Aorta (tissue), 5 donors: ENCODE measurements at regions not wholly inside any gene's neighbourhood (a gene's known extent, or its start where the extent isn't known, plus 50 kb on each side); places are given as distances from the start of the nearest gene placed in this dataset.

Experiments
- ATAC-seq: fragments of 200-7000 bp; cut with Tn5 transposase; one replicate; pipeline ENCODE4 v1.9.1; 2022; ENCODE audit warnings: moderate library complexity; ENCODE audit not compliant: low FRiP score
- DNase-seq, 2 donors: peaks; one replicate each; pipeline ENCODE4 v3.0.0-alpha.2; 2020
- H3K27ac ChIP-seq, 2 donors: one replicate each; pipeline ENCODE4 v1.5.1; 2013; ENCODE audit warnings: low read length in 2 of 2, mild to moderate bottlenecking in 2 of 2, moderate library complexity in 2 of 2, control low read depth in 1 of 2, inconsistent platforms in 1 of 2, low read depth in 1 of 2
- H3K27me3 ChIP-seq, 2 donors: one replicate each; pipeline ENCODE4 v1.6.1; 2013; ENCODE audit warnings: control low read depth in 1 of 2, low read length in 1 of 2, mild to moderate bottlenecking in 1 of 2, moderate library complexity in 1 of 2; ENCODE audit not compliant: insufficient read depth in 2 of 2, control insufficient read depth in 1 of 2
- H3K36me3 ChIP-seq, 2 donors: one replicate each; pipeline ENCODE4 v1.6.1; 2013; ENCODE audit warnings: control low read depth in 1 of 2, low read length in 1 of 2, mild to moderate bottlenecking in 1 of 2; ENCODE audit not compliant: insufficient read depth in 2 of 2, control insufficient read depth in 1 of 2
- H3K4me1 ChIP-seq, 2 donors: one replicate each; pipeline ENCODE4 v1.6.1; 2013; ENCODE audit warnings: low read length in 2 of 2, control low read depth in 1 of 2, mild to moderate bottlenecking in 1 of 2, moderate library complexity in 1 of 2; ENCODE audit not compliant: insufficient read depth in 2 of 2, control insufficient read depth in 1 of 2
- H3K4me3 ChIP-seq, 2 donors: one replicate each; pipeline ENCODE4 v1.5.1; 2013; ENCODE audit warnings: low read length in 2 of 2, control low read depth in 1 of 2, mild to moderate bottlenecking in 1 of 2
- H3K9me3 ChIP-seq: one replicate; pipeline ENCODE4 v1.6.1; 2013; ENCODE audit warnings: mild to moderate bottlenecking, low read length; ENCODE audit not compliant: control insufficient read depth
- WGBS, 2 donors: extraction: QIAGEN DNeasy Blood & Tissue Kit; methylation state at CpG; one replicate each; pipeline ENCODE4 v1.1.7; 2013; 5-methylcytosine and 5-hydroxymethylcytosine counted together
- intact Hi-C, 2 donors: fragments of 100-400 bp; cut with DNase I; formaldehyde crosslinking; loops; one replicate each; pipeline versions ENCODE4 v1.14.2 to v1.15.0; 2022
- donor health status: healthy with polysubstance abuse.
- donor health status: Bipolar disorder and iron deficiency.
- donor health status: DM: no; HTN: no; CAD: no.
- donor health status: DM: no; HTN: no; CAD: no.
- donor health status: DM: yes; HTN: yes; CAD: no.

DNA sequence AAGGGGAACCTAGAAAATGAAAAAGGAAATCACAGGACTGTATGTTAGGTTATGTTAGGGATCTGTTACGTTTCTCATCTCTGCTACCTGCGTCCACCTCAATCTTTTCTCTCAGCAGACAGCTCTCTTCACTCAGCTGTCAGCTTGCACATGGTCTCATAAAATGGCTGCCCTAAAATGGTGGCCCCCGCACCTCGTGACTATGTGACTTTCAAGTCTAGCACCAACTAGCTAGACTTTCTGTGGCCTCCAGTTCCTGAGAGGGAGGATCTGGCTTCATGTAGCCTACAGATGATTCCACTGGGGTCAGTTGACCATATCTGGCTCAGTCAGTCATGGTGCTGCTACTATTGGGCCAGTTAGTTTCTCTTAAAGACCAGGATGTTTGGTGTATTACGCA is 147.2 kb upstream of the SLC1A4 start:
- peaks cover 0 to 7% of the 10 kb centered on the region in 2 donors for H3K4me1 ChIP-seq
- H3K4me3 ChIP-seq: no peak overlapping the region
- no peaks in the 10 kb centered on the region for H3K27me3 ChIP-seq
- no peaks in the 10 kb centered on the region for H3K9me3 ChIP-seq
- intact Hi-C loops: no loop called here
- no peak overlapping the region for H3K27ac ChIP-seq
- H3K36me3 ChIP-seq: no peaks in the 10 kb centered on the region
- ATAC-seq (no peak), DNase-seq (no peak)
- 96% methylated on average over 5 of the region's 5 CpGs for WGBS, 2 donors

DNA sequence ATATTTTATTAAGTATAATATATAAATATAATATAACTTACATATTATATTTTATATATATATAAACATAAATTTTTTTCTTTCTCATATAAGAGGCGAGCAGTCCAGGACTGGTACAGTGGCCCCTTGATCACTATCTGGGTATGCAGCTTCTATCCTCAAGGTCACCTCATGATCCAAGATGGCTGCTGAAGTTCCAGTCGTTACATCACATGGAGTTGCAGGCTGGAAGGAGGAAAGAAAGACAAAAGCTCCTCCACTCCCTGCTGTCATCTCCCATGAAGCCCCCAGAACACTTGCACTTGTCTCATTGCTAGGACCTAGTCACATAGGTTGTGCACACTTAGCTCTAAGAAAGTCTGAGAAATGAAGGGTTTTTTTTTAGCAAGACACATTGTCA is 145.1 kb upstream of the SLC1A4 start:
- H3K4me1 ChIP-seq: no peaks in the 10 kb centered on the region
- H3K27ac ChIP-seq: no peak overlapping the region
- intact Hi-C loops: no loop called here
- no peaks in the 10 kb centered on the region for H3K36me3 ChIP-seq
- ATAC-seq (no peak), DNase-seq (no peak)
- H3K4me3 ChIP-seq: no peak overlapping the region
- H3K9me3 ChIP-seq: no peaks in the 10 kb centered on the region
- no peaks in the 10 kb centered on the region for H3K27me3 ChIP-seq
- 92 to 95% methylated on average over 2 of the region's 2 CpGs for WGBS, 2 donors

DNA sequence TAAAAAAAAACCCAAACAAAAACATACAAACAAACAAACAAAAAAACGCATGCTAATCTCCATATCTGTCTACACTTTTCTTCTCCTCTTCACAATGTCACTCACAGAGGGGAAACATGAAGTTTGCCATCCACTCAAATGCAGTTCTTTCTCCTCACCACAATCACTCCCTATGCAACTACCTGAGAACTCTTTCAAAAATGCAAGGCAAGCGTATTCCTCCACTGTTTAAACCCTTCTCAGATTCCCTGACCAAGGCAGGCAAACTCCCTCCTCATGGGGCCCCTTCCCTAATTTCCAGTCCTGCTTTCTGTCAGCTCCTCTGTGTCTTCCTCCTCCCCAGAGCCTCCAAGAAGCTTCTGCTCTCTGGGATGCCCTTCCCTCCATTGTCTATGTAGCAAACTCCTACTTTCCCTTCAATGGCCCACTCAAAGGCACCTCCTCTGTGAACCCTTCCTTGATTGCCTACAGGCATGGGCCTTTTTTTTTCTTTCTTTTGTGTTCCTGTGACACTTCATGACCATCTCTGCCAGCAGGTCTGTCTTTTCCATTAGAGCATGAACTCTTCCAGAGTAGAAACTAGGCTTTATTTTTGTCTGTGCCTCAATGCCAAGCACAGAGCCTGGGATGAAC is 143.8 kb upstream of the SLC1A4 start:
- Histone ChIP-seq H3K36me3 (no peaks in the 10 kb centered on the region), H3K4me1 (no peaks in the 10 kb centered on the region), H3K27ac (no peak overlapping the region), H3K9me3 (no peaks in the 10 kb centered on the region), H3K4me3 (no peak overlapping the region), H3K27me3 (no peaks in the 10 kb centered on the region)
- ATAC-seq: no peak
- 92 to 96% methylated on average over 2 of the region's 2 CpGs for WGBS, 2 donors
- no peak for DNase-seq
- intact Hi-C loops: no loop called here

DNA sequence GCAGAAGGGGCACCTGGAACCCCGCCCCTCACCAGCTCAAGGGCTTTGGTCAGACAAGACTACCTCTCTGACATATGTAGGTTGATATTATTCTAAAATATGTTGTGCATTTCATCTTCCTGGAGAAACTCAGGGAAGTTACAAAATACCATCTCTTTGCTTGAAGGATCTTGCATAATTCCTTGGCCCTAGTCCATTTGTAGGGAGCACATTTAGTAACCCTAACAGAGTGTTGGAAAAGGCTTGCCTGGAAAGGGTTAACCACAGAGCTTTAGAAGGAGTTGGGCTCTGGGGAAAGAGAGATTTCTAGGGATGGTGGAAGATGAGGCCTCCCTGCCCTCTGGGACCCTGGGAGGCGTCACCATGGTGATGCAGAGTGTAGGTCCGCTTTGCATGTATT is 143.0 kb upstream of the SLC1A4 start:
- no peak for DNase-seq
- no peaks in the 10 kb centered on the region for H3K4me1 ChIP-seq
- no peak for ATAC-seq
- no peak overlapping the region for H3K4me3 ChIP-seq
- H3K27me3 ChIP-seq: no peaks in the 10 kb centered on the region
- intact Hi-C loops: no loop called here
- no peaks in the 10 kb centered on the region for H3K36me3 ChIP-seq
- no peak overlapping the region for H3K27ac ChIP-seq
- no peaks in the 10 kb centered on the region for H3K9me3 ChIP-seq
- 96% methylated on average over 3 of the region's 3 CpGs for WGBS, 2 donors

DNA sequence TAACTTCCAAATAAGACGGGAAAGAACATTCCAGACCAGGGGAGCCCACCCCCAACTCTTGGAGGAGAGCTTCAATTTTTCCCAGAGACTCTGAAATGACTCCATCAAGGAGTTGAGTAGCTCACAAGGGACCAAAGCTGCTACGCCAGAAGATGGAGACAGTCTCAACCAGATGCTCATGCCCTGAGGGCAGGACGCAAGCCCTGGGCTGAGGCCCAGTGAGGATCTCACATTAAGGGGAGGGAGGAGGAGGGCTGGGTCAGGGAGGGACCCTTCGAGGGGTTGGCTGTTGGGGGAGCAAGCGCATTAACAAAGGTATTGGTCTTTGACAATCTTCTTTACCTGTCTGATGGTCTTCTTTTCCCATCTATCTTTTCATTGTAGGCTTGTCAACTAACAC is 141.3 kb upstream of the SLC1A4 start:
- DNase-seq: peak in 1 of 2 donors; percentile 55
- Histone ChIP-seq H3K27ac (no peak overlapping the region), H3K4me3 (no peak overlapping the region), H3K27me3 (no peaks in the 10 kb centered on the region), H3K36me3 (no peaks in the 10 kb centered on the region), H3K4me1 (no peaks in the 10 kb centered on the region), H3K9me3 (no peaks in the 10 kb centered on the region)
- intact Hi-C loops: no loop called here
- WGBS, 2 donors: 94 to 96% methylated on average over 5 of the region's 5 CpGs
- ATAC-seq: no peak

DNA sequence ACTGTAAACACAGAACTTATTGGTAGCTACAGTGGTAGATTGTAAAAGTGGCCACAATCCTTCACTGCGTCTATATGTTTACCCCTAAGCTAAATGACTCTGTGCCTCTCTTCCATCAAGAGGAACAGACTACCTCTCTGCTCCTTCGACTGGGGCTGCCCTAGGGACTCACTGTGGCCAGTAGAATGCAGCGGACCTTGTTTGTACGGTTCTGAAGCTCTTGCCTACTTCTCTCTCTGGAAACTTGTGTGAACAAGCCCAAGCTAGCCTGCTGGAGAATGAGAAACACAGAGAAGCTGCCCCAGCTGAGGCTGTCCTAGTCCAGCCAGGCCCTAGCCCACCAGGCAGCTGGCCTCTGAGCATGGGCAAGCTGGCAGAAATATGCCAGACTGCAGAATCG is 140.8 kb upstream of the SLC1A4 start:
- ATAC-seq (no peak), DNase-seq (no peak)
- WGBS, 2 donors: 93 to 95% methylated on average over 5 of the region's 5 CpGs
- Histone ChIP-seq H3K36me3 (no peaks in the 10 kb centered on the region), H3K4me3 (no peak overlapping the region), H3K9me3 (no peaks in the 10 kb centered on the region), H3K4me1 (no peaks in the 10 kb centered on the region), H3K27me3 (no peaks in the 10 kb centered on the region), H3K27ac (no peak overlapping the region)
- intact Hi-C loops: no loop called here

DNA sequence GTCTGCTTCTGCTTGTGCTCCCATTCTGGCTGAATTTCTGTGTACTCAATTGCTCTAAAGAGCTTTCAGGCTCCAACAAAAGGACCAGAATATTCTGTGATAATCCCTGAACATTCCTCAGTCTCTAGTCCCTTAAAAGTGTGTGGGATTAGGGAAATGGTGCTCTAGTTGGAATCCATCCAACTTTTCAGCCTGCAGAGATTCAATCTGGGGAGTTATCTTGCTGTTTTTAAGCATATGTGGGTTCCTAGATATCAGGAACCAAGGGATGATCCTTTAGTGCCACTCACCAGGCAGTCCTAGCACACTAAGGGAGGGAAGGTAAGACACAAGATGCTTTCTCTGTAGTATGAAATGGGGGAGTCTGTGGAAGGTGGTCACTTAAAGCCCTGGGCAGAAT is 140.3 kb upstream of the SLC1A4 start:
- no peaks in the 10 kb centered on the region for H3K27me3 ChIP-seq
- no peak overlapping the region for H3K27ac ChIP-seq
- no peaks in the 10 kb centered on the region for H3K9me3 ChIP-seq
- H3K36me3 ChIP-seq: no peaks in the 10 kb centered on the region
- no peak overlapping the region for H3K4me3 ChIP-seq
- intact Hi-C loops: no loop called here
- no peak for DNase-seq
- ATAC-seq: no peak
- no peaks in the 10 kb centered on the region for H3K4me1 ChIP-seq

DNA sequence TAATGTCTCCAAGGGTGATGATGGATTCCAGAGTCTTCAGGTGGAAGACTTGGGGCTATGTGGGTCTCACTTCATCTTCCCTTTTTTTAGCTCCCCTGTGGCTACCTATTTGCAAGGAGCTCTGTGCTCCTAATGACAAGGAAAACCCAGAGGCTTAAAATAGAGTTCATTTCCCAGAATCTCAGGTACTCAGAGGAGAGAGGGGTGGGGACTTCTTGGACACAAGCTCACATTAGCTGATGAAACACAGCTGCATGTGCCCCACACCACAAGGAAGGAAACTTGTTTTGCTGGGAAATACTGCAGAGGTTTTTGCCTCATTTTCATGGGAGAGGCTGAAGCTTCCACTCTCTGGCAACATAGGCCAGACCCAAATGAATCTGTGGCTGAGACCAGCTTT is 138.6 kb upstream of the SLC1A4 start:
- Histone ChIP-seq H3K27me3 (no peaks in the 10 kb centered on the region), H3K9me3 (no peaks in the 10 kb centered on the region), H3K4me3 (no peak overlapping the region), H3K4me1 (no peaks in the 10 kb centered on the region), H3K27ac (no peak overlapping the region), H3K36me3 (no peaks in the 10 kb centered on the region)
- no peak for DNase-seq
- no peak for ATAC-seq
- intact Hi-C loops: no loop called here

DNA sequence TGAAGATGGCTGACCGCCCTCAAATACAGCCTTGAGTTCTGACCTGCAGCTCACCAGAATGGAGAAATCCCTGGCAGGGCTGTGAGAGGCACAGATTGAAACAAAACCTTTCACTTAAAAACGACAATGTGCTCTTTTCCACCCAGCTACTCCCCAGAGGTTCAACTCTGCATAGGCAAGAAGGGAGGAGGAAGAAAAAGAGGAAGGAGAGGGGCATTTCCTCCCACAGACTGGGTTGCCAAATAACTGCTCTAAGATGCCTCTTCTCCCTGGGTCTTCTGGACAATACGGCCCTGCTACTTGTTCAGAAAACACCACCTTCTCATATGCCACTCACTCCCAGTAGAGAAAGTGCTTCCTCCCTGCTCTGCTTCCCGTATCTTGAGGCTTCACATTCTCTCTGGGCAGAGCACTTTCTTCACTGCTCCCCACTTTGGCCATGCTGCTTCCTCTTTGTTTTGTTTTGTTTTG is 136.4 kb upstream of the SLC1A4 start:
- no peak overlapping the region for H3K4me3 ChIP-seq
- H3K27ac ChIP-seq: no peak overlapping the region
- intact Hi-C loops: no loop called here
- DNase-seq (no peak), ATAC-seq (no peak)
- H3K36me3 ChIP-seq: no peaks in the 10 kb centered on the region
- H3K4me1 ChIP-seq: no peaks in the 10 kb centered on the region
- no peaks in the 10 kb centered on the region for H3K27me3 ChIP-seq
- 83 to 89% methylated on average over 4 of the region's 4 CpGs for WGBS, 2 donors
- H3K9me3 ChIP-seq: no peaks in the 10 kb centered on the region
